ENCODE measurements at regions not wholly inside any gene's neighbourhood (a gene's known extent, or its start where the extent isn't known, plus 50 kb on each side); places are given as distances from the start of the nearest gene placed in this dataset.

DNA sequence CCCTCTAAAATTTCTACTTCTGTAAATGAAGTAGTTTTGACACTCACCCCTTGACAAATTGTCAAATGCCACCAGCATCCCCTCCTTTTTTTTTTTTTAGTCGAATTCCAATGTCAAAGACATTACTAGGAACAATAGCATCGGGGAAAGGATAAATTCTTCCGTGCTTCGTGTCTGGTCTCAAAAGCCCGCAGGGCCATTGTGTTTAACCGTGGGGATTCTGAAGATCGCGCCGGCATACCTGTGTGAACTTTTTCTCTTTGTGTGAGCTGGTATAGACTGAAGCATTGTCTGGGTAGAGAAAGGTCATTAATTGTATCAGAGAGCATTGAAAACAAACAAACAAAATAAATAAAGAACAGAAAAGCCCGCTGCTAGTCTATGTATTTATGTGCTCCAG is 313.9 kb downstream of the ASMT start:
- 94% methylated on average over 9 of the region's 10 CpGs for WGBS (ENCODE audit: insufficient coverage)
- H3K4me1 Mint-ChIP-seq: peaks cover 0 to 5% of the 10 kb centered on the region in 2 donors
- Histone ChIP-seq H3K27me3 (ENCODE audit: control insufficient read depth, insufficient read depth, low read length) (no peaks in the 10 kb centered on the region), H3K4me3 (ENCODE audit: low read length) (no peak overlapping the region), H3K9me3 (ENCODE audit: control insufficient read depth, insufficient read depth, low read length) (no peaks in the 10 kb centered on the region), H3K4me1 (ENCODE audit: control insufficient read depth, insufficient read depth, low read length) (no peaks in the 10 kb centered on the region), H3K36me3 (ENCODE audit: control insufficient read depth, insufficient read depth, low read length) (no peaks in the 10 kb centered on the region), H3K27ac (ENCODE audit: low read length) (no peak overlapping the region)
- H3K4me3 Mint-ChIP-seq: no peak overlapping the region
- TF ChIP-seq, protein P1, sequence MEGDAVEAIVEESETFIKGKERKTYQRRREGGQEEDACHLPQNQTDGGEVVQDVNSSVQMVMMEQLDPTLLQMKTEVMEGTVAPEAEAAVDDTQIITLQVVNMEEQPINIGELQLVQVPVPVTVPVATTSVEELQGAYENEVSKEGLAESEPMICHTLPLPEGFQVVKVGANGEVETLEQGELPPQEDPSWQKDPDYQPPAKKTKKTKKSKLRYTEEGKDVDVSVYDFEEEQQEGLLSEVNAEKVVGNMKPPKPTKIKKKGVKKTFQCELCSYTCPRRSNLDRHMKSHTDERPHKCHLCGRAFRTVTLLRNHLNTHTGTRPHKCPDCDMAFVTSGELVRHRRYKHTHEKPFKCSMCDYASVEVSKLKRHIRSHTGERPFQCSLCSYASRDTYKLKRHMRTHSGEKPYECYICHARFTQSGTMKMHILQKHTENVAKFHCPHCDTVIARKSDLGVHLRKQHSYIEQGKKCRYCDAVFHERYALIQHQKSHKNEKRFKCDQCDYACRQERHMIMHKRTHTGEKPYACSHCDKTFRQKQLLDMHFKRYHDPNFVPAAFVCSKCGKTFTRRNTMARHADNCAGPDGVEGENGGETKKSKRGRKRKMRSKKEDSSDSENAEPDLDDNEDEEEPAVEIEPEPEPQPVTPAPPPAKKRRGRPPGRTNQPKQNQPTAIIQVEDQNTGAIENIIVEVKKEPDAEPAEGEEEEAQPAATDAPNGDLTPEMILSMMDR (IDR thresholded peaks at IDR 0.05): no peak
- peaks cover 4 to 9% of the 10 kb centered on the region in 2 donors for H3K27me3 Mint-ChIP-seq (ENCODE audit: low read depth in 2 of 2)
- no peaks in the 10 kb centered on the region for H3K9me3 Mint-ChIP-seq
- H3K27ac Mint-ChIP-seq: no peak overlapping the region
- intact Hi-C loops (cut with micrococcal nuclease): no loop called here
- H3K36me3 Mint-ChIP-seq: no peaks in the 10 kb centered on the region
- ATAC-seq: no peak
- no peak for DNase-seq

DNA sequence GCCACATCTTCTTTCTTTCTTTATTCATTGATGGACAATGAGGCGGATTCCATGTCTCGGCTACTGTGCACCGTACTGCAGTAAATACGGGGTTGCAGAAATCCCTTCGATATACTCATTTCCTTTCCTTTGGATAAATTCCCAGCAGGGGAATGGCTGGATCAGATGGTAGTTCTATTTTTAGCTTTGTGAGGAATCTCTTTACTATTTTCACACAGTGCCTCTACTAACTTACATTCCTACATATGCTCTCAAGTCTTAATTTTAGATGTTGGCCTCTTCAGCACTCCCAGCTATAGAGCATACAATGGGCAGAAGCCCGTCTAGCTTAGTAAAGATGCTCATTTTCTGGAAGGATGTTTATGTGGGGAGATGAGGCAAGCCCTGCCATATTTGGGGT is 317.4 kb downstream of the ASMT start:
- H3K4me3 Mint-ChIP-seq: no peak overlapping the region
- intact Hi-C loops (cut with micrococcal nuclease): no loop called here

DNA sequence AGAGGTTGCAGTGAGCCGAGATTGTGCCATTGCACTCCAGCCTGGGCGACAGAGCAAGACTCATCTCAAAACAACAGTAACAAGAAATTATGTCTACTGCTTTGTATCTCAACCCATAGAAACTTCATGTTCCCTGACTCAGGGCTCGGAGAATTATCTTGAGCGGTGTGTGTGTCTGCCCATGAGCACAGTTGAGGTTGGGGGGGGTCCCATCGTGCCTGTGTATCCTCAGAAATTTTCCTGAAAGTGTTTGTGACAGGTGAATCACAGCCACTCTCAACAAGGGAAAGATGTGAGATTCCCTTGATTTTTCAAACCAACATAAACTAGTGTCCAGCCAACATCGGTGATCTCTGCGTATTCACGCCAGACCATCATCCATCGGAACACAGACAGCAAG is 319.1 kb downstream of the ASMT start:
- no peak overlapping the region for H3K4me3 Mint-ChIP-seq
- H3K27ac ChIP-seq (ENCODE audit: low read length): no peak overlapping the region
- intact Hi-C loops (cut with micrococcal nuclease): no loop called here
- peaks cover 4% of the 10 kb centered on the region for H3K4me1 ChIP-seq (ENCODE audit: control insufficient read depth, insufficient read depth, low read length)
- peaks cover 4% of the 10 kb centered on the region for H3K36me3 Mint-ChIP-seq
- no peak for DNase-seq
- no peaks in the 10 kb centered on the region for H3K27me3 ChIP-seq (ENCODE audit: control insufficient read depth, insufficient read depth, low read length)
- H3K27me3 Mint-ChIP-seq (ENCODE audit: low read depth in 2 of 2): no peaks in the 10 kb centered on the region
- 95% methylated on average over 7 of the region's 9 CpGs for WGBS (ENCODE audit: insufficient coverage)
- H3K4me1 Mint-ChIP-seq: peaks cover 11 to 18% of the 10 kb centered on the region in 2 donors
- no peaks in the 10 kb centered on the region for H3K36me3 ChIP-seq (ENCODE audit: control insufficient read depth, insufficient read depth, low read length)
- TF ChIP-seq, protein P1 (IDR thresholded peaks at IDR 0.05): no peak
- no peak overlapping the region for H3K4me3 ChIP-seq (ENCODE audit: low read length)
- ATAC-seq: no peak
- peaks cover 4 to 7% of the 10 kb centered on the region in 2 donors for H3K9me3 Mint-ChIP-seq
- H3K27ac Mint-ChIP-seq: no peak overlapping the region
- H3K9me3 ChIP-seq (ENCODE audit: control insufficient read depth, insufficient read depth, low read length): peaks cover 9% of the 10 kb centered on the region

More for the DNA sequence above, 317.4 kb downstream of the ASMT start:
- no peak overlapping the region for H3K4me3 ChIP-seq (ENCODE audit: low read length)
- DNase-seq: no peak
- no peaks in the 10 kb centered on the region for H3K36me3 Mint-ChIP-seq
- H3K27ac ChIP-seq (ENCODE audit: low read length): no peak overlapping the region
- H3K27me3 Mint-ChIP-seq (ENCODE audit: low read depth in 2 of 2): no peaks in the 10 kb centered on the region
- no peaks in the 10 kb centered on the region for H3K36me3 ChIP-seq (ENCODE audit: control insufficient read depth, insufficient read depth, low read length)
- H3K4me1 Mint-ChIP-seq: peaks cover 0 to 5% of the 10 kb centered on the region in 2 donors
- H3K9me3 Mint-ChIP-seq: no peaks in the 10 kb centered on the region
- no peaks in the 10 kb centered on the region for H3K4me1 ChIP-seq (ENCODE audit: control insufficient read depth, insufficient read depth, low read length)
- WGBS (ENCODE audit: insufficient coverage): 80% methylated on average over 5 of the region's 6 CpGs
- no peaks in the 10 kb centered on the region for H3K9me3 ChIP-seq (ENCODE audit: control insufficient read depth, insufficient read depth, low read length)
- TF ChIP-seq, protein P1 (IDR thresholded peaks at IDR 0.05): no peak
- no peak overlapping the region for H3K27ac Mint-ChIP-seq
- H3K27me3 ChIP-seq (ENCODE audit: control insufficient read depth, insufficient read depth, low read length): no peaks in the 10 kb centered on the region
- no peak for ATAC-seq

DNA sequence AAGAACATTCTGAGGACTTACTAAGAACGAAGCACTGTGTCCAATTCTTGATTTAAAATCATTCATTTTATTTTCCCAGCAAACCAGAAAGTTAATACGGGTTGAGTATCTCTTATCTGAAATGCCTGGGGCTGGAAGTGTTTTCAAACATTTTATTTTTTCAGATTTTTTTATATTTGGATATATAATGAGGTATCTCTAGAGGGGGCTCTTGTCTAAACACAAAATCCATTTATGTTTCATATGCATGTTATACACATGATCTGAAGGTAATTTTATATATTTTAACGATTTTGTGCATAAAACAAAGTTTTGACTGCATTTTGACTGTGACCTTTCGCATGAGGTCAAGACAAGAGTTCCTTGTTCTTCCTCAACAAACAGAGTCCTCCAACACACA is 320.9 kb downstream of the ASMT start:
- Mint-ChIP-seq H3K4me1 (peaks cover 17 to 19% of the 10 kb centered on the region in 2 donors), H3K27me3 (ENCODE audit: low read depth in 2 of 2) (no peaks in the 10 kb centered on the region), H3K27ac (no peak overlapping the region), H3K9me3 (peaks cover 6 to 7% of the 10 kb centered on the region in 2 donors), H3K36me3 (peaks cover 8% of the 10 kb centered on the region), H3K4me3 (no peak overlapping the region)
- DNase-seq: no peak
- Histone ChIP-seq H3K36me3 (ENCODE audit: control insufficient read depth, insufficient read depth, low read length) (no peaks in the 10 kb centered on the region), H3K27ac (ENCODE audit: low read length) (no peak overlapping the region), H3K4me1 (ENCODE audit: control insufficient read depth, insufficient read depth, low read length) (peaks cover 4% of the 10 kb centered on the region), H3K9me3 (ENCODE audit: control insufficient read depth, insufficient read depth, low read length) (peaks cover 14% of the 10 kb centered on the region), H3K27me3 (ENCODE audit: control insufficient read depth, insufficient read depth, low read length) (no peaks in the 10 kb centered on the region), H3K4me3 (ENCODE audit: low read length) (no peak overlapping the region)
- intact Hi-C loops (cut with micrococcal nuclease): no loop called here
- WGBS (ENCODE audit: insufficient coverage): 83% methylated on average over 3 of the region's 4 CpGs
- TF ChIP-seq, protein P1 (IDR thresholded peaks at IDR 0.05): no peak
- ATAC-seq: no peak
